WTC11 (cell line): ENCODE measurements at regions not wholly inside any gene's neighbourhood (a gene's known extent, or its start where the extent isn't known, plus 50 kb on each side); places are given as distances from the start of the nearest gene placed in this dataset.
A peak's percentile ranks its signal among the peaks of the same experiment; 100 is the strongest.

Experiments used
- ATAC-seq: fragments of 200-7000 bp; cut with Tn5 transposase; 2 replicates; pipeline ENCODE4 v1.10.0; 2021; ENCODE audit warnings: mild to moderate bottlenecking, moderate library complexity
- CTCF ChIA-PET: fragments of 300-600 bp; sonication (Branson Sonifier 250); formaldehyde crosslinking; loops from one replicate; lab custom pipeline; 2021; ENCODE audit warnings: antibody characterized with exemption; lab: Charles Lee
- POLR2A ChIA-PET: fragments of 350-600 bp; sonication (Branson Sonifier 250); formaldehyde crosslinking; loops from one replicate; lab custom pipeline; 2021; ENCODE audit warnings: antibody characterized with exemption; lab: Charles Lee
- DNase-seq: peaks from one replicate; pipeline ENCODE4 v3.0.0; 2021; ENCODE audit warnings: low spot score
- H3K27ac Mint-ChIP-seq: 2 replicates; pipeline ENCODE4 v1.8.0; 2021; ENCODE audit warnings: mixed read lengths
- H3K27me3 Mint-ChIP-seq: 2 replicates; pipeline ENCODE4 v1.8.0; 2021; ENCODE audit warnings: low read depth, mild to moderate bottlenecking, moderate library complexity, mixed read lengths
- H3K36me3 Mint-ChIP-seq: 2 replicates; pipeline ENCODE4 v1.8.0; 2021; ENCODE audit warnings: mixed read lengths
- H3K4me1 Mint-ChIP-seq: 2 replicates; pipeline ENCODE4 v1.8.0; 2022; ENCODE audit warnings: mixed read lengths
- H3K4me3 Mint-ChIP-seq: 2 replicates; pipeline ENCODE4 v1.8.0; 2021; ENCODE audit warnings: mild to moderate bottlenecking, moderate library complexity, mixed read lengths
- H3K9me3 Mint-ChIP-seq: 2 replicates; pipeline ENCODE4 v1.8.0; 2021; ENCODE audit warnings: mixed read lengths
- CBFB ChIP-seq: sonication (generic); formaldehyde crosslinking; IDR thresholded peaks from 2 replicates; pipeline ENCODE4 v1.8.1; 2022; ENCODE audit warnings: mild to moderate bottlenecking, low read depth, missing genetic modification reagents
- ESRRA ChIP-seq: sonication (generic); formaldehyde crosslinking; IDR thresholded peaks from 2 replicates; pipeline ENCODE4 v1.8.1; 2022; ENCODE audit warnings: mild to moderate bottlenecking, missing genetic modification reagents, borderline replicate concordance
- GRHL2 ChIP-seq: fragments of 250-450 bp; sonication (Bioruptor Pico); IDR thresholded peaks from 2 replicates; pipeline ENCODE4 v1.8.0; 2022; ENCODE audit warnings: mild to moderate bottlenecking, moderate library complexity; ENCODE audit not compliant: insufficient replicate concordance, severe bottlenecking
- KAT7 ChIP-seq: sonication (generic); formaldehyde crosslinking; IDR thresholded peaks from 2 replicates; pipeline ENCODE4 v1.8.1; 2023; ENCODE audit warnings: missing genetic modification reagents, mild to moderate bottlenecking, borderline replicate concordance
- MYBL2 ChIP-seq: sonication (generic); formaldehyde crosslinking; IDR thresholded peaks from 2 replicates; pipeline ENCODE4 v1.8.1; 2023; ENCODE audit warnings: mild to moderate bottlenecking, moderate library complexity, missing genetic modification reagents
- NR3C1 ChIP-seq: sonication (generic); formaldehyde crosslinking; conservative IDR thresholded peaks from 2 replicates; pipeline ENCODE4 v1.8.1; 2023; ENCODE audit warnings: low read depth, mild to moderate bottlenecking, missing genetic modification reagents
- SOX15 ChIP-seq: fragments of 250-450 bp; sonication (Bioruptor Pico); IDR thresholded peaks from 2 replicates; pipeline ENCODE4 v1.9.0; 2021; ENCODE audit warnings: mild to moderate bottlenecking
- TEAD4 ChIP-seq: sonication (generic); formaldehyde crosslinking; IDR thresholded peaks from 2 replicates; pipeline ENCODE4 v1.8.0; 2022; ENCODE audit warnings: mild to moderate bottlenecking, missing genetic modification reagents
- ZBTB21 ChIP-seq: sonication (generic); formaldehyde crosslinking; IDR thresholded peaks from 2 replicates; pipeline ENCODE4 v1.8.1; 2023; ENCODE audit warnings: mild to moderate bottlenecking, missing genetic modification reagents, borderline replicate concordance
- ZNF121 ChIP-seq: sonication (generic); formaldehyde crosslinking; IDR thresholded peaks from 2 replicates; pipeline ENCODE4 v1.8.0; 2023; ENCODE audit warnings: missing genetic modification reagents
- TF ChIP-seq, protein P1 (sequence below): sonication (generic); formaldehyde crosslinking; IDR thresholded peaks from 2 replicates; pipeline ENCODE4 v1.8.0; 2023; ENCODE audit warnings: mild to moderate bottlenecking, missing genetic modification reagents
- TF ChIP-seq, protein P2 (sequence below): fragments of 200-600 bp; IDR thresholded peaks from 2 replicates; pipeline ENCODE4 v1.8.0; 2022; ENCODE audit warnings: antibody characterized with exemption
- TF ChIP-seq, protein P3 (sequence below): fragments of 250-450 bp; sonication (Bioruptor Pico); IDR thresholded peaks from 2 replicates; pipeline ENCODE4 v1.9.0; 2021; ENCODE audit warnings: mild to moderate bottlenecking
- TF ChIP-seq, protein P4 (sequence below): sonication (generic); formaldehyde crosslinking; IDR thresholded peaks from 2 replicates; pipeline ENCODE4 v1.8.0; 2022; ENCODE audit warnings: mild to moderate bottlenecking, missing genetic modification reagents
- TF ChIP-seq, protein P5 (sequence below): sonication (generic); formaldehyde crosslinking; IDR thresholded peaks from 2 replicates; pipeline ENCODE4 v1.8.1; 2023; ENCODE audit warnings: mild to moderate bottlenecking, missing genetic modification reagents, borderline replicate concordance
- TF ChIP-seq, protein P6 (sequence below): sonication (generic); formaldehyde crosslinking; IDR thresholded peaks from 2 replicates; pipeline ENCODE4 v1.8.0; 2022; ENCODE audit warnings: mild to moderate bottlenecking, missing genetic modification reagents
- TF ChIP-seq, protein P7 (sequence below): sonication (generic); formaldehyde crosslinking; IDR thresholded peaks from 2 replicates; pipeline ENCODE4 v1.8.0; 2023; ENCODE audit warnings: missing genetic modification reagents, mild to moderate bottlenecking, borderline replicate concordance

DNA sequence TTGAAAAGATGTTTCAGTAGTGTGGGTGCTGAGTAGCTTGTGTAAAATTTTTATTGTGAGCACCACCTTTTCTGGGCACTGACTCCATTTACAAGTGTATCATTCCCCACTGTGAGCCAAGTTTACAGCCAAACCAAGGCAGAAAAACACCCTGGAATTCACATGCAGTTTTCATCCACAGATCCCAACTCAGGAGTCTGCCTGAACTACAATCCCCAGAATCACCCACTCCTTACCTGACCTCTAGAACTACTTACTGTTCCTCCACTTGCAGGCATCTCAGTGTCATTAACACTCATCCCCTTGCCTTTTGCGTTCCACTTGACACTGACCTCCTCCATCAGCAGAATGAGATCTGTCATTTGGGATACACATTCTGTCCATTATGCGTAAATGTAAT, 2042.6 kb upstream of the CDH6 start:
- TF ChIP-seq, protein P1, sequence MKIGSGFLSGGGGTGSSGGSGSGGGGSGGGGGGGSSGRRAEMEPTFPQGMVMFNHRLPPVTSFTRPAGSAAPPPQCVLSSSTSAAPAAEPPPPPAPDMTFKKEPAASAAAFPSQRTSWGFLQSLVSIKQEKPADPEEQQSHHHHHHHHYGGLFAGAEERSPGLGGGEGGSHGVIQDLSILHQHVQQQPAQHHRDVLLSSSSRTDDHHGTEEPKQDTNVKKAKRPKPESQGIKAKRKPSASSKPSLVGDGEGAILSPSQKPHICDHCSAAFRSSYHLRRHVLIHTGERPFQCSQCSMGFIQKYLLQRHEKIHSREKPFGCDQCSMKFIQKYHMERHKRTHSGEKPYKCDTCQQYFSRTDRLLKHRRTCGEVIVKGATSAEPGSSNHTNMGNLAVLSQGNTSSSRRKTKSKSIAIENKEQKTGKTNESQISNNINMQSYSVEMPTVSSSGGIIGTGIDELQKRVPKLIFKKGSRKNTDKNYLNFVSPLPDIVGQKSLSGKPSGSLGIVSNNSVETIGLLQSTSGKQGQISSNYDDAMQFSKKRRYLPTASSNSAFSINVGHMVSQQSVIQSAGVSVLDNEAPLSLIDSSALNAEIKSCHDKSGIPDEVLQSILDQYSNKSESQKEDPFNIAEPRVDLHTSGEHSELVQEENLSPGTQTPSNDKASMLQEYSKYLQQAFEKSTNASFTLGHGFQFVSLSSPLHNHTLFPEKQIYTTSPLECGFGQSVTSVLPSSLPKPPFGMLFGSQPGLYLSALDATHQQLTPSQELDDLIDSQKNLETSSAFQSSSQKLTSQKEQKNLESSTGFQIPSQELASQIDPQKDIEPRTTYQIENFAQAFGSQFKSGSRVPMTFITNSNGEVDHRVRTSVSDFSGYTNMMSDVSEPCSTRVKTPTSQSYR = no peak
- Mint-ChIP-seq H3K9me3 (no peaks in the 10 kb centered on the region; the same call in 1 of the 2 replicates), H3K36me3 (no peaks in the 10 kb centered on the region), H3K27me3 (no peaks in the 10 kb centered on the region), H3K4me1 (peaks cover 32% of the 10 kb centered on the region), H3K4me3 (no peak overlapping the region), H3K27ac (peak overlapping the region; percentile 92)
- DNase-seq (no peak), ATAC-seq (peak; percentile 98)
- CTCF ChIA-PET = no interaction called here
- POLR2A ChIA-PET = no interaction called here

DNA sequence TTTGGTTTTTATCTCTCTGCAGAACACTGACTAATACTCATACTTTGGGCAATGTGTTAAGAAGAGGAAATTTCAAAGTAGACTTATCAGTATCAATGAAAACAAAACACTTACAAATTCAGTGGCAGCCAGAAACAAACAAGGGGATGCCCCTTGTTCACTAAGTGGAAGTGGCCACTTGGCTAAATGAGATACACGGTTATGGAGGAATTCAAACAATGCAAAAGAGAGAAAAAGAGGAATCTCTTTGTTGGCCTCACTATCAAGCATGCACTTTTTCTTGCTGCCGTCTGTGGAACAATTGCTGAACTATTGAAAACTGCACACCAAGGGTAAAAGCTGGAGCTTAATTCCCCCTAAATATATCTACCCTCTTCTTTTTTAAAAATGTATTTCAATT, 2044.9 kb upstream of the CDH6 start:
- Mint-ChIP-seq H3K9me3 (no peaks in the 10 kb centered on the region; the same call in 1 of the 2 replicates), H3K36me3 (no peaks in the 10 kb centered on the region), H3K4me1 (peaks cover 32% of the 10 kb centered on the region), H3K27ac (peak overlapping the region; percentile 22; the same call in 1 of the 2 replicates), H3K27me3 (no peaks in the 10 kb centered on the region), H3K4me3 (no peak overlapping the region)
- TF ChIP-seq TEAD4 (no peak), ZBTB21 (CRISPR knock-in tag) (no peak), CBFB (CRISPR knock-in tag) (no peak), NR3C1 (CRISPR knock-in tag) (no peak)
- TF ChIP-seq, protein P2, sequence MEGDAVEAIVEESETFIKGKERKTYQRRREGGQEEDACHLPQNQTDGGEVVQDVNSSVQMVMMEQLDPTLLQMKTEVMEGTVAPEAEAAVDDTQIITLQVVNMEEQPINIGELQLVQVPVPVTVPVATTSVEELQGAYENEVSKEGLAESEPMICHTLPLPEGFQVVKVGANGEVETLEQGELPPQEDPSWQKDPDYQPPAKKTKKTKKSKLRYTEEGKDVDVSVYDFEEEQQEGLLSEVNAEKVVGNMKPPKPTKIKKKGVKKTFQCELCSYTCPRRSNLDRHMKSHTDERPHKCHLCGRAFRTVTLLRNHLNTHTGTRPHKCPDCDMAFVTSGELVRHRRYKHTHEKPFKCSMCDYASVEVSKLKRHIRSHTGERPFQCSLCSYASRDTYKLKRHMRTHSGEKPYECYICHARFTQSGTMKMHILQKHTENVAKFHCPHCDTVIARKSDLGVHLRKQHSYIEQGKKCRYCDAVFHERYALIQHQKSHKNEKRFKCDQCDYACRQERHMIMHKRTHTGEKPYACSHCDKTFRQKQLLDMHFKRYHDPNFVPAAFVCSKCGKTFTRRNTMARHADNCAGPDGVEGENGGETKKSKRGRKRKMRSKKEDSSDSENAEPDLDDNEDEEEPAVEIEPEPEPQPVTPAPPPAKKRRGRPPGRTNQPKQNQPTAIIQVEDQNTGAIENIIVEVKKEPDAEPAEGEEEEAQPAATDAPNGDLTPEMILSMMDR = no peak
- TF ChIP-seq, protein P3, sequence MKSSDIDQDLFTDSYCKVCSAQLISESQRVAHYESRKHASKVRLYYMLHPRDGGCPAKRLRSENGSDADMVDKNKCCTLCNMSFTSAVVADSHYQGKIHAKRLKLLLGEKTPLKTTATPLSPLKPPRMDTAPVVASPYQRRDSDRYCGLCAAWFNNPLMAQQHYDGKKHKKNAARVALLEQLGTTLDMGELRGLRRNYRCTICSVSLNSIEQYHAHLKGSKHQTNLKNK (CRISPR knock-in tag) = no peak
- TF ChIP-seq, protein P4, sequence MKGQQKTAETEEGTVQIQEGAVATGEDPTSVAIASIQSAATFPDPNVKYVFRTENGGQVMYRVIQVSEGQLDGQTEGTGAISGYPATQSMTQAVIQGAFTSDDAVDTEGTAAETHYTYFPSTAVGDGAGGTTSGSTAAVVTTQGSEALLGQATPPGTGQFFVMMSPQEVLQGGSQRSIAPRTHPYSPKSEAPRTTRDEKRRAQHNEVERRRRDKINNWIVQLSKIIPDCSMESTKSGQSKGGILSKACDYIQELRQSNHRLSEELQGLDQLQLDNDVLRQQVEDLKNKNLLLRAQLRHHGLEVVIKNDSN (CRISPR knock-in tag) = no peak
- TF ChIP-seq, protein P5, sequence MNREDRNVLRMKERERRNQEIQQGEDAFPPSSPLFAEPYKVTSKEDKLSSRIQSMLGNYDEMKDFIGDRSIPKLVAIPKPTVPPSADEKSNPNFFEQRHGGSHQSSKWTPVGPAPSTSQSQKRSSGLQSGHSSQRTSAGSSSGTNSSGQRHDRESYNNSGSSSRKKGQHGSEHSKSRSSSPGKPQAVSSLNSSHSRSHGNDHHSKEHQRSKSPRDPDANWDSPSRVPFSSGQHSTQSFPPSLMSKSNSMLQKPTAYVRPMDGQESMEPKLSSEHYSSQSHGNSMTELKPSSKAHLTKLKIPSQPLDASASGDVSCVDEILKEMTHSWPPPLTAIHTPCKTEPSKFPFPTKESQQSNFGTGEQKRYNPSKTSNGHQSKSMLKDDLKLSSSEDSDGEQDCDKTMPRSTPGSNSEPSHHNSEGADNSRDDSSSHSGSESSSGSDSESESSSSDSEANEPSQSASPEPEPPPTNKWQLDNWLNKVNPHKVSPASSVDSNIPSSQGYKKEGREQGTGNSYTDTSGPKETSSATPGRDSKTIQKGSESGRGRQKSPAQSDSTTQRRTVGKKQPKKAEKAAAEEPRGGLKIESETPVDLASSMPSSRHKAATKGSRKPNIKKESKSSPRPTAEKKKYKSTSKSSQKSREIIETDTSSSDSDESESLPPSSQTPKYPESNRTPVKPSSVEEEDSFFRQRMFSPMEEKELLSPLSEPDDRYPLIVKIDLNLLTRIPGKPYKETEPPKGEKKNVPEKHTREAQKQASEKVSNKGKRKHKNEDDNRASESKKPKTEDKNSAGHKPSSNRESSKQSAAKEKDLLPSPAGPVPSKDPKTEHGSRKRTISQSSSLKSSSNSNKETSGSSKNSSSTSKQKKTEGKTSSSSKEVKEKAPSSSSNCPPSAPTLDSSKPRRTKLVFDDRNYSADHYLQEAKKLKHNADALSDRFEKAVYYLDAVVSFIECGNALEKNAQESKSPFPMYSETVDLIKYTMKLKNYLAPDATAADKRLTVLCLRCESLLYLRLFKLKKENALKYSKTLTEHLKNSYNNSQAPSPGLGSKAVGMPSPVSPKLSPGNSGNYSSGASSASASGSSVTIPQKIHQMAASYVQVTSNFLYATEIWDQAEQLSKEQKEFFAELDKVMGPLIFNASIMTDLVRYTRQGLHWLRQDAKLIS = no peak
- no peak for DNase-seq
- CTCF ChIA-PET = no interaction called here
- POLR2A ChIA-PET = no interaction called here
- ATAC-seq = no peak

DNA sequence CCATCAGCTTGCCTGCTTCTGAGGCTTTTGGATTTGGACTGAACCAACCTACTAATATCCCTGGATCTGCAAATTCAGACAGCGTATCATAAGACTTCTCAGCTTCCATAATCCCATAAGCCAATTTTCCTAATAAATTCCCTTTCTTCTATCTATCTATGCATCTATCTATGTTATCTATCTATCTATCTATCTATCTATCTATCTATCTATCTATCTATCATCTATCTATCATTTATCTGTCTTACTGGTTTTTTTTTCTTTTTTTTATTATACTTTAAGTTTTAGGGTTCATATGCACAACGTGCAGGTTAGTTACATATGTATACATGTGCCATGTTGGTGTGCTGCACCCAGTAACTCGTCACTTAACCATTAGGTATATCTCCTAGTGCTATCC, 2045.4 kb upstream of the CDH6 start:
- no peak overlapping the region for H3K4me3 Mint-ChIP-seq
- H3K9me3 Mint-ChIP-seq = no peaks in the 10 kb centered on the region; the same call in 1 of the 2 replicates
- H3K36me3 Mint-ChIP-seq = no peaks in the 10 kb centered on the region
- ChIA-PET CTCF (no interaction called here), POLR2A (no interaction called here)
- ATAC-seq (no peak), DNase-seq (no peak)
- no peak overlapping the region for H3K27ac Mint-ChIP-seq
- peaks cover 27% of the 10 kb centered on the region for H3K4me1 Mint-ChIP-seq
- H3K27me3 Mint-ChIP-seq = no peaks in the 10 kb centered on the region
- TF ChIP-seq ZNF121 (CRISPR knock-in tag) = no peak
- no peak for TF ChIP-seq KAT7 (CRISPR knock-in tag)
- TF ChIP-seq, protein P6, sequence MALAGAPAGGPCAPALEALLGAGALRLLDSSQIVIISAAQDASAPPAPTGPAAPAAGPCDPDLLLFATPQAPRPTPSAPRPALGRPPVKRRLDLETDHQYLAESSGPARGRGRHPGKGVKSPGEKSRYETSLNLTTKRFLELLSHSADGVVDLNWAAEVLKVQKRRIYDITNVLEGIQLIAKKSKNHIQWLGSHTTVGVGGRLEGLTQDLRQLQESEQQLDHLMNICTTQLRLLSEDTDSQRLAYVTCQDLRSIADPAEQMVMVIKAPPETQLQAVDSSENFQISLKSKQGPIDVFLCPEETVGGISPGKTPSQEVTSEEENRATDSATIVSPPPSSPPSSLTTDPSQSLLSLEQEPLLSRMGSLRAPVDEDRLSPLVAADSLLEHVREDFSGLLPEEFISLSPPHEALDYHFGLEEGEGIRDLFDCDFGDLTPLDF = no peak
- TF ChIP-seq, protein P7, sequence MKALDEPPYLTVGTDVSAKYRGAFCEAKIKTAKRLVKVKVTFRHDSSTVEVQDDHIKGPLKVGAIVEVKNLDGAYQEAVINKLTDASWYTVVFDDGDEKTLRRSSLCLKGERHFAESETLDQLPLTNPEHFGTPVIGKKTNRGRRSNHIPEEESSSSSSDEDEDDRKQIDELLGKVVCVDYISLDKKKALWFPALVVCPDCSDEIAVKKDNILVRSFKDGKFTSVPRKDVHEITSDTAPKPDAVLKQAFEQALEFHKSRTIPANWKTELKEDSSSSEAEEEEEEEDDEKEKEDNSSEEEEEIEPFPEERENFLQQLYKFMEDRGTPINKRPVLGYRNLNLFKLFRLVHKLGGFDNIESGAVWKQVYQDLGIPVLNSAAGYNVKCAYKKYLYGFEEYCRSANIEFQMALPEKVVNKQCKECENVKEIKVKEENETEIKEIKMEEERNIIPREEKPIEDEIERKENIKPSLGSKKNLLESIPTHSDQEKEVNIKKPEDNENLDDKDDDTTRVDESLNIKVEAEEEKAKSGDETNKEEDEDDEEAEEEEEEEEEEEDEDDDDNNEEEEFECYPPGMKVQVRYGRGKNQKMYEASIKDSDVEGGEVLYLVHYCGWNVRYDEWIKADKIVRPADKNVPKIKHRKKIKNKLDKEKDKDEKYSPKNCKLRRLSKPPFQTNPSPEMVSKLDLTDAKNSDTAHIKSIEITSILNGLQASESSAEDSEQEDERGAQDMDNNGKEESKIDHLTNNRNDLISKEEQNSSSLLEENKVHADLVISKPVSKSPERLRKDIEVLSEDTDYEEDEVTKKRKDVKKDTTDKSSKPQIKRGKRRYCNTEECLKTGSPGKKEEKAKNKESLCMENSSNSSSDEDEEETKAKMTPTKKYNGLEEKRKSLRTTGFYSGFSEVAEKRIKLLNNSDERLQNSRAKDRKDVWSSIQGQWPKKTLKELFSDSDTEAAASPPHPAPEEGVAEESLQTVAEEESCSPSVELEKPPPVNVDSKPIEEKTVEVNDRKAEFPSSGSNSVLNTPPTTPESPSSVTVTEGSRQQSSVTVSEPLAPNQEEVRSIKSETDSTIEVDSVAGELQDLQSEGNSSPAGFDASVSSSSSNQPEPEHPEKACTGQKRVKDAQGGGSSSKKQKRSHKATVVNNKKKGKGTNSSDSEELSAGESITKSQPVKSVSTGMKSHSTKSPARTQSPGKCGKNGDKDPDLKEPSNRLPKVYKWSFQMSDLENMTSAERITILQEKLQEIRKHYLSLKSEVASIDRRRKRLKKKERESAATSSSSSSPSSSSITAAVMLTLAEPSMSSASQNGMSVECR (CRISPR knock-in tag) = no peak
- no peak for TF ChIP-seq SOX15 (CRISPR knock-in tag)
- TF ChIP-seq ESRRA (CRISPR knock-in tag) = no peak
- no peak for TF ChIP-seq GRHL2 (CRISPR knock-in tag)
- no peak for TF ChIP-seq MYBL2 (CRISPR knock-in tag)
